IMR-90 (cell line): ENCODE measurements at regions not wholly inside any gene's neighbourhood (a gene's known extent, or its start where the extent isn't known, plus 50 kb on each side); places are given as distances from the start of the nearest gene placed in this dataset.

Experiments
- BHLHE40 ChIP-seq: fragments of 150-350 bp; IDR thresholded peaks from 2 replicates; pipeline ENCODE4 v1.6.1; 2016; ENCODE audit warnings: mild to moderate bottlenecking, low read depth, low read length
- CEBPB ChIP-seq: IDR thresholded peaks from 2 replicates; pipeline ENCODE4 v1.6.1; 2012; ENCODE audit warnings: low read depth, low read length, improper control_type of control experiment
- CHD1 ChIP-seq: IDR thresholded peaks from 2 replicates; pipeline ENCODE4 v1.6.1; 2012; ENCODE audit warnings: low read depth, low read length, improper control_type of control experiment
- CTCF ChIP-seq: conservative IDR thresholded peaks from 2 replicates; pipeline ENCODE4 v1.5.1; 2012; ENCODE audit warnings: mild to moderate bottlenecking, low read depth, low read length, improper control_type of control experiment
- ELK1 ChIP-seq: fragments of 150-350 bp; IDR thresholded peaks from 2 replicates; pipeline ENCODE4 v1.6.1; 2016; ENCODE audit warnings: low read depth, mild to moderate bottlenecking, low read length, moderate library complexity, borderline replicate concordance
- POLR2A ChIP-seq: IDR thresholded peaks from 2 replicates; pipeline ENCODE4 v1.6.1; 2012; ENCODE audit warnings: mild to moderate bottlenecking, low read depth, low read length
- RAD21 ChIP-seq: IDR thresholded peaks from 2 replicates; pipeline ENCODE4 v1.6.1; 2012; ENCODE audit warnings: low read length, improper control_type of control experiment
- RCOR1 ChIP-seq: IDR thresholded peaks from 2 replicates; pipeline ENCODE4 v1.6.1; 2012; ENCODE audit warnings: mild to moderate bottlenecking, low read length, improper control_type of control experiment; ENCODE audit not compliant: insufficient replicate concordance
- RFX5 ChIP-seq: IDR thresholded peaks from 2 replicates; pipeline ENCODE4 v1.8.0; 2012; ENCODE audit warnings: low read depth, mild to moderate bottlenecking, low read length, moderate library complexity
- SMC3 ChIP-seq: fragments of 150-350 bp; IDR thresholded peaks from 2 replicates; pipeline ENCODE4 v1.6.1; 2016; ENCODE audit warnings: low read depth, mild to moderate bottlenecking, antibody characterized with exemption, low read length, moderate library complexity
- USF2 ChIP-seq: fragments of 150-350 bp; IDR thresholded peaks from 2 replicates; pipeline ENCODE4 v1.6.1; 2017; ENCODE audit warnings: mild to moderate bottlenecking, antibody characterized with exemption, low read length, low read depth

- TF ChIP-seq CTCF (no peak), SMC3 (no peak), RAD21 (no peak), CEBPB (no peak), USF2 (no peak), CHD1 (no peak), RCOR1 (no peak), BHLHE40 (no peak), POLR2A (no peak), ELK1 (no peak), RFX5 (no peak)
These were observed 123.7 kb upstream of the KIF26B start for GRCh38 chr1:245031041-245031440.
